ENCODE measurements at regions not wholly inside any gene's neighbourhood (a gene's known extent, or its start where the extent isn't known, plus 50 kb on each side); places are given as distances from the start of the nearest gene placed in this dataset.
"Not testable (repeated sequence)": the region's sequence is repeated elsewhere in the genome, so short reads cannot be mapped to it uniquely, and the experiment has no call there.

DNA sequence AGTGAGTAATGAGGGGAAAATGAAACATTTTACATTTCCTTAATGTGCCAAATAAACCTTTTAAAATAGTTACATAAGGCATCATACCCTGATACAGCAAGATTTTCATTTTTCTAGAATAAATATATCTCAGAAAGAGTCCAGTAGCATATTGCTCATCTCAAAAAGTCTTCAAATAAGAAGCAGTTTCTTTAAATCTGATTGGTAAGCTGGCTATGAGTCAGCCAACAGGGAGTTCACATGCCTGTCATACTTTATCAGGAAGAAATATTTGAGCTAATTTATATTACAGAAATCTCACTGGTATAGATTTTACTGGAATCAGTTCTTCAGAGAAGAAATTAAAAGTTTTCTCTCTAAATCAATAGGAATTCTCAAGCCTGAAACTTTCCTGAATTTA is 258.1 kb downstream of the C11orf87 start:
- no peak overlapping the region for H3K27ac Mint-ChIP-seq
- peaks cover 4% of the 10 kb centered on the region for H3K9me3 Mint-ChIP-seq
- no peaks in the 10 kb centered on the region for H3K4me1 Mint-ChIP-seq (ENCODE audit: low read depth)
- H3K36me3 Mint-ChIP-seq (ENCODE audit: low read depth) = no peaks in the 10 kb centered on the region
- H3K27me3 Mint-ChIP-seq = no peaks in the 10 kb centered on the region
- H3K4me3 Mint-ChIP-seq = no peak overlapping the region

DNA sequence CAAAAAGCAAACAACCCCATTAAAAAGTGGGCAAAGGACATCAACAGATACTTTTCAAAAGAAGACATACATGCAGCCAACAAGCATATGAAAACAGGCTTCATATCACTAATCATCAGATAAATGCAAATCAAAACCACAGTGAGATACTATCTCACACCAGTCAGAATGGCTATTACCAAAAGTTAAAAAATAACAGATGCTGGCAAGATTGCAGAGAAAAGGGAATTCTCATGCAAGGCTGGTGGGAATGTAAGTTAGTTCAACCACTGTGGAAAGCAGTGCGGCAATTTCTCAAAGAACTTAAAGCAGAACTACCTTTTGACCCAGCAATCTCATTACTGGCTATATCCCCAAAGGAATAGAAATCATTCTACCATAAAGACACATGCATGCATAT is 260.8 kb downstream of the C11orf87 start:
- H3K27ac Mint-ChIP-seq; H3K4me1 Mint-ChIP-seq (ENCODE audit: low read depth); H3K4me3 Mint-ChIP-seq; H3K27me3 Mint-ChIP-seq; H3K9me3 Mint-ChIP-seq; H3K36me3 Mint-ChIP-seq (ENCODE audit: low read depth): not testable (repeated sequence)

DNA sequence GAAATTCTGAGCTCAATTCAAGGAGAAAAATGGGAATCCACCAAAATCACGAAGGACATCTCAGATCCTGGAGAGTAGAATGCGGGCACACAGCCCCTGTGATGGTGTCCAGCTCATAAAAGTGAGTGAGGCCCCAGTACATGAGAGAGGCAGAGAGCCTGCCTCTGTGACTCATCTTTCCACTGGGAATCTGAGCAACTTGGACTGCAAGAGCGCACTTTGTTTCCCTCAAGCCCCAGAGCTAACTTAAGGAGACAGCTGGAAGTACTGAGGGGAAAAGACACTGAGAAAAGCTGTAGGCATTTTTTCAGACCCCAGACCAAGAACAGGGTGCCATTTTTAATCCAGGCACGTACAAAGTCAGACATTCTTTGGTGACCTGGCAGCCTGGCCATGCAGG is 273.7 kb downstream of the C11orf87 start:
- Mint-ChIP-seq H3K36me3 (ENCODE audit: low read depth) (no peaks in the 10 kb centered on the region), H3K9me3 (peaks cover 11% of the 10 kb centered on the region), H3K4me3 (no peak overlapping the region), H3K27ac (no peak overlapping the region), H3K27me3 (no peaks in the 10 kb centered on the region), H3K4me1 (ENCODE audit: low read depth) (no peaks in the 10 kb centered on the region)

GRCh38 chr11:109696191-109696897 is 274.4 kb downstream of the C11orf87 start:
- H3K4me3 Mint-ChIP-seq = no peak overlapping the region
- H3K9me3 Mint-ChIP-seq = peaks cover 11% of the 10 kb centered on the region

DNA sequence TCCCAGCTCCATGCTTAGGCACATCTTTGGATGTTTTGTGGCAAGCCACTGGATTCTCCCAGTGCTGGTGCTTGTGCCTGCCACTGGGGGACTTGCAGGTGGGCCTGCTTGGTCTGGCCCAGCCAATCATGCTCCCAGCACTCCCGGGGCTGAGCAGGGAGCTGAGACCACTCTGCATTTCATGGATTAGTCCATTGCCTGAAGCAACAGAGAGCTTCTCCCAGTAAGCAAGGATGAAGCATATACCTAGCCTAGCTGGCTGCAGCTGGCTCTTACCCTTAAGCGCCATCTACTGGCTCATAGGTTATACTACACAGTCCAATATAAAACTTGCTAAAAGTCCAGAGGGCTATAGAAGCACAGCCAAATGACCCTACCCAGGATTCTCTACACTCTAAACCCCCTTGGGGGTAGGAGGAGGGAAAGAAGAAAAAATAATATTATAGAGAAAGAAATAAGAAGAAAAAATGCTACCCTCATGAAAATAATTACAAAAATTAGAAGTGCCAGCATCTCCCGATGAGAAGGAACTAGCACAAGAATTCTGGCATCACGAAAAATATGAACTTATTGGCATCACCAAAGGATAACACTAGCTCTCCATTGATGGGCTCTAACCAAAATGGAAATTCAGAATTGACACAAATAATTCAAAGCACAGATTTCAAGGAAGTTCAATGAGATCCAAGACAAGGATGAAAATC is 275.3 kb downstream of the C11orf87 start:
- Mint-ChIP-seq H3K9me3 (peaks cover 11% of the 10 kb centered on the region), H3K27me3 (no peaks in the 10 kb centered on the region), H3K27ac (no peak overlapping the region), H3K4me3 (no peak overlapping the region), H3K36me3 (ENCODE audit: low read depth) (no peaks in the 10 kb centered on the region), H3K4me1 (ENCODE audit: low read depth) (no peaks in the 10 kb centered on the region)

More at GRCh38 chr11:109696191-109696897, 274.4 kb downstream of the C11orf87 start:
- H3K4me1 Mint-ChIP-seq (ENCODE audit: low read depth) = no peaks in the 10 kb centered on the region
- H3K36me3 Mint-ChIP-seq (ENCODE audit: low read depth) = no peaks in the 10 kb centered on the region
- H3K27me3 Mint-ChIP-seq = no peaks in the 10 kb centered on the region
- H3K27ac Mint-ChIP-seq = no peak overlapping the region

- no peaks in the 10 kb centered on the region for H3K4me1 Mint-ChIP-seq (ENCODE audit: low read depth)
- peaks cover 11% of the 10 kb centered on the region for H3K9me3 Mint-ChIP-seq
- H3K27ac Mint-ChIP-seq = no peak overlapping the region
- H3K27me3 Mint-ChIP-seq = no peaks in the 10 kb centered on the region
- H3K4me3 Mint-ChIP-seq = no peak overlapping the region
- H3K36me3 Mint-ChIP-seq (ENCODE audit: low read depth) = no peaks in the 10 kb centered on the region
Measured at GRCh38 chr11:109698237-109698636, 276.2 kb downstream of the C11orf87 start.

- no peak overlapping the region for H3K4me3 Mint-ChIP-seq
- H3K4me1 Mint-ChIP-seq (ENCODE audit: low read depth) = no peaks in the 10 kb centered on the region
- H3K27ac Mint-ChIP-seq = no peak overlapping the region
- no peaks in the 10 kb centered on the region for H3K36me3 Mint-ChIP-seq (ENCODE audit: low read depth)
- no peaks in the 10 kb centered on the region for H3K27me3 Mint-ChIP-seq
- no peaks in the 10 kb centered on the region for H3K9me3 Mint-ChIP-seq
Measured at GRCh38 chr11:109704432-109704831, 282.4 kb downstream of the C11orf87 start.

GRCh38 chr11:109706945-109707344 is 285.0 kb downstream of the C11orf87 start:
- Mint-ChIP-seq H3K9me3 (no peaks in the 10 kb centered on the region), H3K4me1 (ENCODE audit: low read depth) (no peaks in the 10 kb centered on the region), H3K4me3 (no peak overlapping the region), H3K27me3 (no peaks in the 10 kb centered on the region), H3K27ac (no peak overlapping the region), H3K36me3 (ENCODE audit: low read depth) (no peaks in the 10 kb centered on the region)

- H3K36me3 Mint-ChIP-seq (ENCODE audit: low read depth) = no peaks in the 10 kb centered on the region
- H3K9me3 Mint-ChIP-seq = no peaks in the 10 kb centered on the region
- no peak overlapping the region for H3K4me3 Mint-ChIP-seq
- no peak overlapping the region for H3K27ac Mint-ChIP-seq
- H3K4me1 Mint-ChIP-seq (ENCODE audit: low read depth) = no peaks in the 10 kb centered on the region
- H3K27me3 Mint-ChIP-seq = no peaks in the 10 kb centered on the region
Measured at GRCh38 chr11:109707411-109707810, 285.4 kb downstream of the C11orf87 start.

DNA sequence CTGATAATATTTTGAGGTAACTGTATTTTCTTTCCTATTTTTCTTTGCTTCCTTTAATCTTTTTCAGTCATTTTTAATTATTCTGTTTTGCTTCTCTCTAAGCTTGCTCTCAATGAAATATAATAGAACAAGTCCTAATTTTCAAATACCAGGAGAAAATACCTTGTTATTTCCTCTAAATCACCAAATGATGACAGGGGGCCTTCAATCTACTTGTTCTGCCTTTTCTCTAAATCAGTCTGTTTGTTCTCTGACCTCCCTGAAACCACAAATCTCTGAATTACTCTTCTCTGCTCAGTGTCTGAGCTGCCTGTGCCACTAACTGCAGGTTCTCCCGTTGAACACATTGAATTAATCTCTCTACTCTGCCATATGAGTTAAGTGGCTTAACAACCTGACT is 286.2 kb downstream of the C11orf87 start:
- H3K27me3 Mint-ChIP-seq = no peaks in the 10 kb centered on the region
- no peaks in the 10 kb centered on the region for H3K4me1 Mint-ChIP-seq (ENCODE audit: low read depth)
- no peaks in the 10 kb centered on the region for H3K36me3 Mint-ChIP-seq (ENCODE audit: low read depth)
- no peak overlapping the region for H3K4me3 Mint-ChIP-seq
- no peaks in the 10 kb centered on the region for H3K9me3 Mint-ChIP-seq
- no peak overlapping the region for H3K27ac Mint-ChIP-seq

DNA sequence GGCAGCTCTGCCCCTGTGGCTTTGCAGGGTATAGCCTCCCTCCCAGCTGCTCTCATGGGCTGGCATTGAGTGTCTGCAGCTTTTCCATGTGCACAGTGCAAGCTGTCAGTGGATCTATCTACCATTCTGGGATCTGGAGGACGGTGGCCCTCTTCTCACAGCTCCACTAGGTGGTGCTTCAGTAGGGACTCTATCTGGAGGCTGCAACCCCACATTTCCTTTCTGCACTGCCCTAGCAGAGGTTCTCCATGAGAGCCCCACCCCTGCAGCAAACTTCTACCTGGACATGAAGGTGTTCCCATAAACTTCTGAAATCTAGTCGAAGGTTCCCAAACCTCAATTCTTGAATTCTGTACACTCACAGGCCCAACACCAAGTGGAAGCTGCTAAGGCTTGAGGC is 292.5 kb downstream of the C11orf87 start:
- peaks cover 12% of the 10 kb centered on the region for H3K9me3 Mint-ChIP-seq
- H3K27me3 Mint-ChIP-seq; H3K4me1 Mint-ChIP-seq (ENCODE audit: low read depth); H3K27ac Mint-ChIP-seq; H3K4me3 Mint-ChIP-seq; H3K36me3 Mint-ChIP-seq (ENCODE audit: low read depth): not testable (repeated sequence)

DNA sequence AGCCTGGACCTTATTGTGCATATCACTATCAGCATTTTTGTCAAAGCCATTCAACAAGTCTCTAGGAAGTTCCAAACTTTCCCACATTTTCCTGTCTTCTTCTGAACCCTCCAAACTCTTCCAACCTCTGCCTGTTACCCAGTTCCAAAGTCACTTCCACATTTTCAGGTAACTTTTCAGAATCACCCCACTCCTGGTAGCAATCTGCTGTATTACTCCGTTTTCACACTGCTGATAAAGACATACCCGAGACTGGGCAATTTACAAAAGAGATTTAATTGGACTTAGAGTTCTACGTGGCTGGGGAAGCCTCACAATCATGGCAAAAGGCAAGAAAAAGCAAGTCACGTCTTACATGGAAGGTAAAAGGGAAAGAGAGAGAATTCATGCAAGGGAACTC is 293.4 kb downstream of the C11orf87 start:
- peaks cover 12% of the 10 kb centered on the region for H3K9me3 Mint-ChIP-seq
- not testable (repeated sequence) for H3K4me1 Mint-ChIP-seq (ENCODE audit: low read depth); H3K27me3 Mint-ChIP-seq; H3K36me3 Mint-ChIP-seq (ENCODE audit: low read depth); H3K4me3 Mint-ChIP-seq; H3K27ac Mint-ChIP-seq

DNA sequence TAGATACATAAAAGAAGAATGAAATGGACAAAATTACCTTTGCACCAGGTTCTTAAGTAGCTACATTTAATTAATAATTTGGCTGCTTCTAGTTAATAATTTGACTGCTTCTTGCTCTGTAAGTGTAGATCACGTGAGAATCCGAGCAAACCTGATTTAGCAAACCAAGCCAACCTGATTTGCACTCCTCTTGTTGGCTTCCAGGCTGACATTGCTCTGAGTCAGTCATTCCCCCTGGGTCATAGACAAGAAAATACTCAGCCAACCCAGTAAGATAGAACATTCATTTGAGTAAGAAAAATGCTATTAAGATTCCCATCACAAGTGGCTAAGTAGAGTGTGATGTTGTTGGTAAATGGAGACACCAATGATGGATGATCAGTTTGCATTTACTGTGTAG is 304.1 kb downstream of the C11orf87 start:
- H3K4me1 Mint-ChIP-seq (ENCODE audit: low read depth) = no peaks in the 10 kb centered on the region
- no peaks in the 10 kb centered on the region for H3K27me3 Mint-ChIP-seq
- no peak overlapping the region for H3K4me3 Mint-ChIP-seq
- no peak overlapping the region for H3K27ac Mint-ChIP-seq
- H3K9me3 Mint-ChIP-seq = no peaks in the 10 kb centered on the region
- H3K36me3 Mint-ChIP-seq (ENCODE audit: low read depth) = no peaks in the 10 kb centered on the region

GRCh38 chr11:109728056-109728455 is 306.1 kb downstream of the C11orf87 start:
- no peaks in the 10 kb centered on the region for H3K9me3 Mint-ChIP-seq
- no peak overlapping the region for H3K27ac Mint-ChIP-seq
- no peaks in the 10 kb centered on the region for H3K36me3 Mint-ChIP-seq (ENCODE audit: low read depth)
- H3K4me1 Mint-ChIP-seq (ENCODE audit: low read depth) = no peaks in the 10 kb centered on the region
- H3K4me3 Mint-ChIP-seq = no peak overlapping the region
- H3K27me3 Mint-ChIP-seq = no peaks in the 10 kb centered on the region

- H3K27ac Mint-ChIP-seq = no peak overlapping the region
- H3K9me3 Mint-ChIP-seq = no peaks in the 10 kb centered on the region
- no peaks in the 10 kb centered on the region for H3K4me1 Mint-ChIP-seq (ENCODE audit: low read depth)
Measured at GRCh38 chr11:109729761-109730160, 307.8 kb downstream of the C11orf87 start.

GRCh38 chr11:109730669-109731068 is 308.7 kb downstream of the C11orf87 start:
- no peaks in the 10 kb centered on the region for H3K4me1 Mint-ChIP-seq (ENCODE audit: low read depth)
- no peak overlapping the region for H3K4me3 Mint-ChIP-seq

More at GRCh38 chr11:109729761-109730160, 307.8 kb downstream of the C11orf87 start:
- Mint-ChIP-seq H3K36me3 (ENCODE audit: low read depth) (no peaks in the 10 kb centered on the region), H3K27me3 (no peaks in the 10 kb centered on the region), H3K4me3 (no peak overlapping the region)

More at GRCh38 chr11:109730669-109731068, 308.7 kb downstream of the C11orf87 start:
- no peak overlapping the region for H3K27ac Mint-ChIP-seq
- no peaks in the 10 kb centered on the region for H3K9me3 Mint-ChIP-seq
- no peaks in the 10 kb centered on the region for H3K27me3 Mint-ChIP-seq
- no peaks in the 10 kb centered on the region for H3K36me3 Mint-ChIP-seq (ENCODE audit: low read depth)

Measured in stimulated activated naive CD8-positive, alpha-beta T cell treated with anti-CD3 and anti-CD28 coated beads, Interleukin-15, Interleukin-2, amounts not matched to agents 100 ng/mL and 50 ng/mL, for 24 hours (primary cell).